GM21723 (cell line): ENCODE measurements at regions not wholly inside any gene's neighbourhood (a gene's known extent, or its start where the extent isn't known, plus 50 kb on each side); places are given as distances from the start of the nearest gene placed in this dataset.

Source experiments
- ATAC-seq: cut with Tn5 transposase; IDR thresholded peaks from one replicate; pipeline ENCODE4 v1.9.1; 2021; ENCODE audit warnings: mild to moderate bottlenecking, moderate library complexity; ENCODE audit not compliant: unreplicated experiment

DNA sequence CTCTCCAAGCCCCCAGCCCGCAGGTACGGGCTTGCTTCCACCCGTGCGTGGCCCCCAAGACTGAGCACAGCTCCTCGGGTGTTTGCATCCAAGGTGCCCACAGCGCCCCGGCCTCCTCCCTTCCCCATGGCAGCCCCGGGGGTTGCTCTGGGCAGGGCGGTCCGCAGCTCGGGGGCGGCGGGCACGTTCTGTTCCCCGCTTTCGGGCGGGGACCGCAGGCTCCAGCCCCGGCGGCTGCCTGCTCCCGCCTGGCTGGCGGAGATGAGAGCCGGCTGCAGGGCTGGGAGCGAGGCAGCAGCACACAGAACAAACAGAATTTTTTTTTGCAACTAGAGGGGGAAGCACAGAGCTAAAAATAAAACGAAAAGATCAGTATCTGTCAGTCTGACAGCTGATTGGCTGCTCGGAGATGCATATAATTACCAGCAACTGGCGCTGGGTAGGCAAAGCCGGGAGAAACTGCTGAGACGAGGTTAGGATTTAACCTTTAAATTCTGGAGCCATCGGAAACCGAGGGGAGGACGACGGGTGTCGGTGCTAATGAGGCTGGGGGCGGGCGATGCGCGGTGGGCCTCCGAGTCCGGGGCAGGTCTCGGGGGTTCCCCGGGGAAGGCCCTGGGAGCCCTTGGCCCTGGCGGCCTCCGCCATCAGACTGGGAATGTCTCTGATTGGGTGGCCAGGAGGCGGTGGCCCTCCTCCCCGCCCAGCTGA lies 142.7 kb upstream of the IER5L start:
- ATAC-seq, result peak; percentile 69

DNA sequence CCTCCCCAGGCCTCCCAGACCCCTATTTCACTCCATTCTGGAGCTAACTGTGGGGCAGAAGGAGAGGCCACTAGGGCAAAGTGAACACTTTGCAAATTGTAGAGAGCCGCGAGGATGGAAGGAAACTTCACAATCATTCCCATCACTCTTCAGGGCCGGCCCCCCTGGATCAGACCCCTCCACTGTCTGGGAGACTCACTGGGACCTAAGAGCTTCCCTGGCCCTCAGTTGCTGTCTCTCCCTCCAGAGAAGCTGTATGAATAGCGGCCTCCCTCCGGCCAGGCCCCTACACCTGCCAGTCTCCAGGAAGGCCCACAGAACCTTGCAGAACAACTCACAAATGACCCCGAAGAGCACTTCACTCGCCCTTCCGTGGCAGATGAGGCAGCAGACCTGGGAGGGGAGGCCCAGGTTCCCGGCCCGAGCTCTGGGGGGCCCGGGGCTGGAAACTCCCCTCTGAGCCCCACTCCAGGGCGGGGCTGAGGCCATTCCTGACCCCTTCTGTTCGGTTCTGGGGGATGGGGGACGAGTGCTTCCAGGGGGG lies 141.9 kb upstream of the IER5L start:
- no peak for ATAC-seq

DNA sequence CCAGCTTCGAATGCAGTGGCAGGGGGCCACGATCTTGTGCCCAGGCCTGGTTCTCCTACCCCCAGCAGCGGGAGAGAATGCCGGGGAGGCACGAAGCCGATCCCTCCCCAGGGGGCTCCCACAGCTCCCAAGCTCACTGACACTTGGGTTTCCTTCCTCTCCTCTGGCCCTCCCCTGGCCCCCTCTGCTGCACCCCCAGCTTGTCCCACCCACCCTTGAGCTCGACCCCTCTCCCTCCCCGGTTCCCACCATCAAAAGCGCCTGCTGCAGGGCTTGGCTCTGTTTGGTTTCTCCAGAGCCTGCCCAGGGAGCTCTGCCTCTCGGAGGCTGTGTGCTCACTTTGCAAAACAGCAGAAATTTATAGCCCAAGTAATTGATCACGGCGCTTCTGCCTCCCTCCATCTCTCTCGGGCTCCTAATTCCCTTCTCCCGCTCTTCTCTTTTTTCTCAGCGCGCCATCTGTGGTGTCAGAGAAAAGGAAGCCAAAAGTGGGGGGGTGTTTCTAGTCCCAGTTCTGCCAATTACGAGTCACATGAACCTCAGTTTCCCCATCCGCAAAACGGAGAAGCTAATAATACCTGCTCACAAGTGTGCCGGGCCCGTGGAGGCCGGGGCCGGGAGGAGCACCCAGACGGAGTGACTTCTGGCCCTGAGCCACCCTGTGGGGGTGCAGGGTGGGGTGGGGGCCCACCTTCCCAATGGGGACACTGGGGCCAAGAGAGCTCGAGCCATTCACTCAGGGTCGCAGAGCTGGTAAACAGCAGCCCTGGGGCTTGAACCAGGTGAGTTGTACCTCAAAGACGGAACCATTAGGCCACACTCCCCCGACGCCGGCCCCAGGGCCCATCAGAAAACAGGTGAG lies 141.2 kb upstream of the IER5L start:
- ATAC-seq, result no peak

DNA sequence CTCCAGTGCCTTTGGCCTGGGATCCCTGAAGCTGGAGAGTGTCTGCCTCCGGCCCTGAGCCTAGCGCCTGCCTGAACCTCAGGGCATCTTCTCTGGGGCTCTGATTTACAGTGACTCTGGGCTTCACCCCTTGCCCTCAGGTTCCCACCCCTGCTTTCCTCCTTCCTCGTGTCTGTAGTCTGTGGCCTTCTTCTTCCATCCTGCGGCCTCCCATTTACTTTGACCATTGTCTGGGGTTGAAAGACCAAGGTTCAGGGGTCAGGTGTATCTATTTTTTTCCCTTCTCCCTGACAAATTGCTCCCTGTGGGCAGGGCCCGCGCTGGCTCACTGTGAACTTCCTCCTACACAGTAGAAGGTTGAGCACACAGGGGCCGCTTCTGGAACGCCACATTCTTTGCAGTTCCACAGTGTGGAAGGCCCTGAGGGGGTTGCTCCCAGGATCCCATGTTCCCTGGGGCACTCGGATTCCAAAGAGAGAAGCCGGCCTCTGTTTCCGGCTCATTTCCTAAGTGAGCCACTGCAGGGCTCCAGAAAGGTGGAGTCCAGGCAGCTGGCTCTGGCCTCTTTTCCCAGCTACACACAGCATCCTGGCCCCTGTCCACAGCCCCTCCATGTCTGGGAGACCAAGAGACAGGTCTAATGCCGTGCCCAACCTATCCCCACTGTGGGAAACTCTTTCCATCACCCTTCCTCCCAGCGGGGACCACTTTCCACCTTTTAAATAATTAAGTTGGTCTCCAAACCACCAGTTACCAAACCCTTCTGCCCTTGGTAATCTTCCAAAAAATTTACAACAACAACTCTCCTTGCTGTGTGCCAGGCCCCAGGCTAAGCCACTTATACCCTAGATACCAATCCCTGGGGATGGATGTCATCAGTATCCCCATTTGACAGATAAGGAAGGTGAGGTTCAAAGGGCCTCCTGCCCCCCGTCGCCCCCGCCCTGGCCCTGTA lies 140.3 kb upstream of the IER5L start:
- no peak for ATAC-seq

DNA sequence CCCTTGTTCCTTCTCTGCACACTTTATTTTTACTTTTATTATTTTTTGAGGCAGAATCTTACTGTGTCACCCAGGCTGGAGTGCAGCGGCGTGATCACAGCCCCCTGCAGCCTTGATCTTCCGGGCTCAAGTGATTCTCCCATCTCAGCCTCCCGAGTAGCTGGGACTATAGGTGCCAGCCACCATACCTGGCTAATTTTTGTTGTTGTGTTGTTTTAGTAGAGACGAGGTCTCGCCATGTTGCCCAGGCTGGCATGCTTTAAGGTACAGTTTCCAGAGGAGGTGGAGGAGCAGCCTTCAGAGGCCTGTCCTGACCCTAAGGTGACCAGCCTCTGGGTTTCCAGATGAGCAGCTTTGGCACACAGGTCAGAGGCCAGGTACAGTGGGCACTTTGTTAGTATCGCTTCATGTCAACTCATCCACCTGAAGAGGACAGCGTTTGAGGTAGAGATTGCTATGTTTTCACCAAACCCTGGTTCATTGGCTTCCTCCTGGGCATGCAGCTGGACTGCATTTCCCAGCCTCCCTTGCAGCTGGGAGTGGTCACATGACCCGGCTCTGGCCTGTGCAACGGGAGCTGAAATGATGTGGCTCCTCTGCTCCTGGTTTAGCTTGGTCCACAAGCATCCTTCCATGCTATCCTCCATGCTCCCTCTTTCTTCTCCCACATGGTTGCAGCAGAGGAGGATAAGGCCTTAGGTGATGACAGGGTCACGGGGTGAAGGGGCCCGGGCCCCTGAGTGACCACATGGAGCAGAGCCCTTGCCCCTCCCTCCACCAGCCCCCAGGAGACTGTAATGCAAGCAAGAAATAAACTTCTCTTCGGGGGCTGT lies 139.3 kb upstream of the IER5L start:
- no peak for ATAC-seq

DNA sequence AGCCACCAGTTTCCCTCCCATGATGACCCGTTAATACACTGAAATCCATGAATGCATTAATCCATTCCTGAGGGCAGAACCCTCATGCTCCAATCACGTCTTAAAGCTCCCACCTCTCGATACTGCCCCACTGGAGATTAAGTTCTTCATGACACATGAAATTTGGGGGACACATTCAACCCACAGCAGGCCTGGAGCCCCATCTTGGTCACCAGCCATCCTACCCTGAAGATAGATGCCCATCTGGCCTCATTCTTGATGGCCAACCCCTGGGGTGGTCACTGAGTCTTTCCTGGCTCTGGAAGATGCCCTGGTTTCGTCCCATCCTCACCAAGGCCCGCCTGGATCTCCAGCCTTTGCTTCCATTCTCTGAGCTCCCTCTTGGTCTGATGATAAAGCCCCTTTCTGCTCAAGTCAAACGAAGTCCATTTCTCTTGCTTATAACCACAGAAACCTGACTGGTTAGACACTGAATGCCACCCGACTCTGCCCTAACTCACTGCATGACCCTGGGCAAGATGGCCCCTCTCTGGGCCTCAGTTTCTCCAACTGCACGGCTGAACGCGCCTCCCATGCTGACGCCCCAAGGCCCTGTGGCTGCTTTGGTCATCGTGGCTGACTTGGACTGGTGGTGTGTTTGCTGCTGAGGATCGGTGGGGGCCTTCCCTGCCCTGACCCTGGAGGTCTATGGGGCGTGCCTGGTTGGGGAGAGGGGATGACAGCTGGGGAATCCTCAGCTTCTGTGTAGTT lies 138.4 kb upstream of the IER5L start:
- no peak for ATAC-seq

GRCh38 chr9:129313331-129313955 lies 135.4 kb upstream of the IER5L start:
- ATAC-seq, result no peak

GRCh38 chr9:129312251-129313122 lies 134.4 kb upstream of the IER5L start:
- no peak for ATAC-seq

GRCh38 chr9:129311643-129312042 lies 133.6 kb upstream of the IER5L start:
- no peak for ATAC-seq

GRCh38 chr9:129310666-129311350 lies 132.7 kb upstream of the IER5L start:
- ATAC-seq, result no peak

- ATAC-seq, result no peak
Measured at GRCh38 chr9:129309906-129310305, 131.8 kb upstream of the IER5L start.

DNA sequence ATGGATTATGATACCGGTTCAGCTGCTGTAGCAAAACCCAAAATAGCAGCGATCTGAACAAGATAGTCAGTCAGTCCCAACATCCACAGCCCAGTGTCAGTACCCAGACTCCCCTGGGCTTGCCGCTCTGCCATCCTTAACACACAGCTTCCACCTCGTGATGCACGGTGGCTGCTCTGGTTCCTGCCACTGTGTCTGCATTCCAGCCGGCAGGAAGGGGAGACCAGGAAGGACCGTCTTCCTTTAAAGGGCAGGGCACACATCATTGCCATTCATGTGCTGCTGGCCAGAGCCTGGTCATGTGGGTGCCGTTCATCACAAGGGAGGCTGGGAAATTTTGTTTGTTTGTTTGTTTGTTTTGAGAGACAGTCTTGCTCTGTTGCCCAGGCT lies 131.0 kb upstream of the IER5L start:
- ATAC-seq, result no peak

DNA sequence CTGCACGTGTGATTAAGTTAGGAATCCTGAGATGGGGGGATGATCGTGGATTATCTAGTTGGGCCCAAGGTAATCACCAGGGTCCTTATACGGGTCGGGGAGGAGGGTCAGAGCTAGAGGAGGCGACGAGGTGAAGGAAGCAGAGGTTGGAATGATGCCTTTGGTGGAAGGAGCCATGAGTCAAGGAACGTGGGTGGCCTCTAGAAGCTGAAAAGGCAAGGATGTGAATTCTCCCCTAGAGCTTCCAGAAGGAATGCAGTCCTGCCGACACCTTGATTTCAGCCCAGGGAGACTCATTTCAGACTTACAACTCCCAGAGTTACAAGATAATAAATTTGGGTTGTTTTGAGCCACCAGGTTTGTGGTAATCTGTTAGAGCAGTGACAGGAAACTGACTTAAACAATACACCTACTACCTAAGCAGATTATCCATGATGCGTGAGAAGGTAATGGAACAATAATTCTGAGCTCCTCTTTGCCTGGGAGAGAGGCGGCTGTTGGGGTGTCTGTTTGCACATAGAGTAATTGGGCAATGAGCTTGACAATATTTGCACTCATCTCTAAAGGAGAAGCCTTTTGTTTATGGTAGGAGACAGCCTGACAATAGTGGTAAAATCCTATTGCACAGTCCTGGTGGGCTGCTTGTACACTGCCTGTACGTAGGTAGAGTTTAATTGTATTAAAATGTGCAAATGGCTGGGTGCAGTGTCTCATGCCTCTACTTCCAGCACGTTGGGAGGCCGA lies 129.3 kb upstream of the IER5L start:
- no peak for ATAC-seq

DNA sequence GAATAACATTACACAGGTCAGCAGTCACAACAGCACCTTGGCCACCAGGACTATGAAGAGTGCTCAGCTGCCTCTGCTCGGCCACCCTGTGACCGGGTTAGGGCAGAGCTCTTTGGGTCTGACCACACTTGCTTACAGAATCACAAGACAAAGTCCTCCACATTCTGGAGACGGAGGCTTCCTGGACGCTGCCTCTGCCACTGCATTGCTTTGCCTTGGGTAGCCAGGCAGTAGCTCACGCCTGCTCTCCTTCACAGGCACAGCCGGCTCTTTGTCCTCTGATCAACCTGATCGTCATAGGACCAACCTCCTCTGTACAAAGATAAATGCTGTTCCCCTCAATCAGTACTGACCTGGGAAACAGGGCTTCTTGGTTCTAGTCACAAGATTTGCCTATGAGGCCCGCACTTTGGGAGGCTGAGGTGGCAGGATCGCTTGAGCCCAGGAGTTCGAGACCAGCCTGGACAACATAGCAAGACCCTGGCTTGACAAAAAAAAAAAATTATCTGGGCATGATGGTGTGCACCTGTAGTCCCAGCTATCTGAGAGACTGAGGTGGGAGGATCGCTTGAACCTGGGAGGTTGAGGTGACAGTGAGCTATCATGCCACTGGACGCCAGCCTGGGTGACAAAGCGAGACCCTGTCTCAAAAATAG lies 128.4 kb upstream of the IER5L start:
- no peak for ATAC-seq

GRCh38 chr9:129305246-129305645 lies 127.2 kb upstream of the IER5L start:
- no peak for ATAC-seq

GRCh38 chr9:129301941-129302340 lies 123.9 kb upstream of the IER5L start:
- no peak for ATAC-seq
